Left forelimb (tissue), 1 donor: ENCODE measurements at regions not wholly inside any gene's neighbourhood (a gene's known extent, or its start where the extent isn't known, plus 50 kb on each side); places are given as distances from the start of the nearest gene placed in this dataset.
"Not testable (repeated sequence)": the region's sequence is repeated elsewhere in the genome, so short reads cannot be mapped to it uniquely, and the experiment has no call there.

Experiments
- DNase-seq: peaks from one replicate; pipeline ENCODE4 v3.0.0-alpha.2; 2018; ENCODE audit warnings: low spot score

GRCh38 chr6:67898875-67899274 lies 736.2 kb upstream of the ADGRB3 start:
- DNase-seq: no peak

- DNase-seq: no peak
These were observed 737.0 kb upstream of the ADGRB3 start for GRCh38 chr6:67897998-67898607.

GRCh38 chr6:67896476-67896875 lies 738.6 kb upstream of the ADGRB3 start:
- DNase-seq: no peak

DNA sequence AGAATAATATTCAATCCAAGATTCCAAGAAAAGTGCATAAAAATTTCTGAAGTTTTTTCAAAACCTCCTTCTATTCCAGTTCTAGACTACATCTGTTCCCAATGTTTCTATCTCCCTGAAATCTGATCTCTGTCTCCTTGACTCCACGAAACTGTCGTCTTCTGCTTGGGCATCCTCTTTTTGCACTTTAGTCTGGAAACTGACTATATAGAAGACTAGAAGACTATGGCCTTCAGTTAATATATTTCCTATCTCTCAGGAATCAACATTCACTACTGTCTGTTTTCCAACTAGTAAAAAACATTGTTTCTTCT lies 745.4 kb upstream of the ADGRB3 start:
- DNase-seq: no peak

GRCh38 chr6:67888886-67889681 lies 746.0 kb upstream of the ADGRB3 start:
- no peak for DNase-seq

- DNase-seq: no peak
These were observed 746.6 kb upstream of the ADGRB3 start for GRCh38 chr6:67888546-67888885.

GRCh38 chr6:67887747-67888545 lies 747.1 kb upstream of the ADGRB3 start:
- DNase-seq: no peak

- no peak for DNase-seq
These were observed 747.7 kb upstream of the ADGRB3 start for GRCh38 chr6:67887419-67887746.

GRCh38 chr6:67886840-67887292 lies 748.2 kb upstream of the ADGRB3 start:
- DNase-seq: no peak

- DNase-seq: no peak
These were observed 748.9 kb upstream of the ADGRB3 start for GRCh38 chr6:67886036-67886707.

GRCh38 chr6:67885081-67886033 lies 749.7 kb upstream of the ADGRB3 start:
- DNase-seq: no peak

- DNase-seq: no peak
These were observed 750.6 kb upstream of the ADGRB3 start for GRCh38 chr6:67884442-67884841.

DNA sequence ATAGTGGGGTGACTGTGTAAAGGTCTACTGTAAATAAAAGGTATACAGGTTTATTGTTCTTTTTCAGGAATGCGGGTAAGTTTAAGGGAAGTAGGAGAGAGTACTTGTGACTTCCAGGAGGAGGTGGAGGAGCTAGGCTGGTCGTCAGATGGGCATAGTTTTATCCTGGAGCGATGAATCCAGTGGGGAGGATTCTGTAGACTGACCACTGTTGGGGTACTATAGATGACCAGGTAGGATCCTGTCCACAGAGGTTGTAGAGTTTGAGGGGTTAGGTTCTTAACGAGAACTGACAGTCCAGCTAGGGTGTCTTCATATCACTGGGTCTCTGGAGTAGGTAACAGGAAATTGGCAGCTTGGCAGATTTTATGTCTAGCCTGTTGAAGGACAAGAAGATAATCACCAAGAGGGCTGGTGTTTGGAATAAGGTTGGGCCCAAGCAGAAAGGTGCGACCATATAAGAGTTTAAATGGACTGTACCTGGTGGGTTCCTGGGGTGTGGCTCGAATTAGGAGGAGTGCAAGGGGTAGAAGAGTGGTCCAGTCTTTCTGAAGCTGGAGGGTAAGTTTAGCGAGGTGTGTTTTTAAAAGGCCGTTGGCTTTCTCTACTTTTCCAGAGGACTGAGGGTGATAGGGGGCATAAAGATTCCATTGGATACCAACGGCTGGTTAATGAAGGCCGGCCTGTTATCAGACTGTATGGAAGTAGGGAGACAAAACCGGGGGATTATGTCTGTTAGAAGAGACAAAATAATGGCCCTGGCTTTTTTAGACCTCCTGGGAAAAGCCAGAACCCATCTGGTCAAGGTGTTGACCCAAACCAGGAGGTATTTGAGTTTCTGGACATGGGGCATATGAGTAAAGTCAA lies 751.3 kb upstream of the ADGRB3 start:
- DNase-seq: no peak

- DNase-seq: no peak
These were observed 752.4 kb upstream of the ADGRB3 start for GRCh38 chr6:67882436-67883311.

DNA sequence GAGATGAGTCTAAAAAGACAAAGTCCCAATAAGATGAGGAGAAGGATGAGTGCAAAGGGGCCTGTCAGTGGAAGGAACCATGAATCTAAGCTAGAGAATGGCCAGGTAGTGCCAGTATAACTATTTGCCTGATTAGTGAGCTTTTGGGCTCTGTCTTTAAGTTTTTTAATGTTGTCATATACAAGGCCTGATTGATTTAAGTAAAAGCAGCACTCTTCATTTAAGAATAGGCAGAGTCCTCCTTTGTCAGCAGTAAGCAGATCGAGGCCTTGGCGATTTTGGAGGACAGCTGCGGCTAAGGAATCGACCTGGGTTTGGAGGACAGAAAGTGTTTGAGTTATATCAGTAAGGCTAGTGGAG lies 753.4 kb upstream of the ADGRB3 start:
- DNase-seq: no peak

GRCh38 chr6:67880939-67881705 lies 754.0 kb upstream of the ADGRB3 start:
- DNase-seq: no peak

DNA sequence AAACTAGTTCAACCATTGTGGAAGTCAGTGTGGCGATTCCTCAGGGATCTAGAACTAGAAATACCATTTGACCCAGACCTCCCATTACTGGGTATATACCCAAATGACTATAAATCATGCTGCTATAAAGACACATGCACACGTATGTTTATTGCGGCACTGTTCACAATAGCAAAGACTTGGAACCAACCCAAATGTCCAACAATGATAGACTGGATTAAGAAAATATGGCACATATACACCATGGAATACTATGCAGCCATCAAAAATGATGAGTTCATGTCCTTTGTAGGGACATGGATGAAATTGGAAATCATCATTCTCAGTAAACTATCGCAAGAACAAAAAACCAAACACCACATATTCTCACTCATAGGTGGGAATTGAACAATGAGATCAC lies 754.7 kb upstream of the ADGRB3 start:
- not testable (repeated sequence) for DNase-seq

DNA sequence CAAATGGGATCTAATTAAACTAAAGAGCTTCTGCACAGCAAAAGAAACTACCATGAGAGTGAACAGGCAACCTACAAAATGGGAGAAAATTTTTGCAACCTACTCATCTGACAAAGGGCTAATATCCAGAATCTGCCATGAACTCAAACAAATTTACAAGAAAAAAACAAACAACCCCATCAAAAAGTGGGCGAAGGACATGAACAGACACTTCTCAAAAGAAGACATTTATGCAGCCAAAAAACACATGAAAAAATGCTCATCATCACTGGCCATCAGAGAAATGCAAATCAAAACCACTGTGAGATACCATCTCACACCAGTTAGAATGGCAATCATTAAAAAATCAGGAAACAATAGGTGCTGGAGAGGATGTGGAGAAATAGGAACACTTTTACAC lies 755.2 kb upstream of the ADGRB3 start:
- not testable (repeated sequence) for DNase-seq
